Muscle of arm (tissue), 1 donor: ENCODE measurements at regions not wholly inside any gene's neighbourhood (a gene's known extent, or its start where the extent isn't known, plus 50 kb on each side); places are given as distances from the start of the nearest gene placed in this dataset.
"Not testable (repeated sequence)": the region's sequence is repeated elsewhere in the genome, so short reads cannot be mapped to it uniquely, and the experiment has no call there.

Experiments
- DNase-seq: peaks from one replicate; pipeline ENCODE4 v3.0.0-alpha.2; 2013

- DNase-seq = not testable (repeated sequence)
Observed at GRCh38 chr9:87049929-87050608, 102.8 kb upstream of the GAS1 start.

- no peak for DNase-seq
Observed at GRCh38 chr9:87054999-87055686, 107.8 kb upstream of the GAS1 start.

- no peak for DNase-seq
Observed at GRCh38 chr9:87059772-87060171, 112.5 kb upstream of the GAS1 start.

DNA sequence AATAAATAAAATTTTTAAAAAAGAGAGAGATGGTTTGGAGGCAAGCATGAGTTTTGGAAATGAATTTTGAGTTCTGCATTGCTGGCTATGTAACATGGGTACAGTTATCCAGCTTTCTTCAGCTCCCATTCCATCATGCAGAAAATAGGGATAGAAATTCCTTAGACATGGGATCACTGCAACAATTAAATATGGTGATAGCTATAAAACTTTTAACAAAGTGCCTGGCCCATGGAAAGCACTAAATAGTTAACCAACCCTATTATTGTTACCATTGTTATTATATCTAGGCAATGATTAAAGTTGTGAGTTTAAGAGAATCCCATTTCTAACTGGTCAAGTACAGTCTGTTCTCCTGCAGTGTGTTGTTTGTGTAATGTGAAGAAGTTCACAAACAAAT is 115.4 kb upstream of the GAS1 start:
- DNase-seq = no peak

GRCh38 chr9:87063246-87063645 is 115.9 kb upstream of the GAS1 start:
- DNase-seq = no peak

DNA sequence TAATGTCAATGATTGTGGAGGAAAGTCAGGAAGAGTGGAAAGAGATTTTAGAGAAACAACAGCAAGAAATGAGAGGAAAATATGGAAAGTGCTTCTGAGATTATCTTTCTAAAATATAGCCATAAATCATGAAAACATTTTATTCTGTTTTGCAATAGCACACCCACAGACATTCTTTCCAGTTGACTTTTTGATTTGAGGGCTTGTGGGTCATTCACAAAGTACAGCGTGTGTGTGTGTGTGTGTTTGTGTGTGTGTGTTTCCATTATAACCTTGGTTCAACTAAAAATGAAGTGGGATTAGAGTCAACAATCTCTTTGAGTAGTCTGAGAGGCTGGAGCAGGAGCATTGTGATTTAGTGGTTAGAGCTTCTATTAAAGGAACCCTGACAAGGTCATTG is 116.6 kb upstream of the GAS1 start:
- no peak for DNase-seq

DNA sequence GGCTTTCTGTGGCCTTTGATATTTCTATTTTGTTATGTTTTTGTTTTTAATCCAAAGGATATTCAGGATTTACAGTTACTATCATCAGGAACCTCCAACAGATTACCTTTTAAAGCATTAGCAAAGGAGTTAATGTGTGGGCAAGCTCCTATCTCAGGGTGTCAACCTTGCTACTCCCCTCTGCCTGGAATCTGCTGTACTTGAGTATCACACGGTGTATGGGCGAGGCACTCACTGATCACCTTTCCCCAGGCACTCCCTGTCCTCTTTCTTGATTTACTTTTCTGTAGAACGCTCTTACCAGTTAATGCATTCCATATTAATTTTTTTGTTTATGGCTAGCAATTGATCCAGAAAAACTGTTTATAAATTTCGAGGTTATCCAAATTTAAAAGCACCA is 117.0 kb upstream of the GAS1 start:
- DNase-seq = no peak

- DNase-seq = no peak
Observed at GRCh38 chr9:87065981-87066380, 118.7 kb upstream of the GAS1 start.

DNA sequence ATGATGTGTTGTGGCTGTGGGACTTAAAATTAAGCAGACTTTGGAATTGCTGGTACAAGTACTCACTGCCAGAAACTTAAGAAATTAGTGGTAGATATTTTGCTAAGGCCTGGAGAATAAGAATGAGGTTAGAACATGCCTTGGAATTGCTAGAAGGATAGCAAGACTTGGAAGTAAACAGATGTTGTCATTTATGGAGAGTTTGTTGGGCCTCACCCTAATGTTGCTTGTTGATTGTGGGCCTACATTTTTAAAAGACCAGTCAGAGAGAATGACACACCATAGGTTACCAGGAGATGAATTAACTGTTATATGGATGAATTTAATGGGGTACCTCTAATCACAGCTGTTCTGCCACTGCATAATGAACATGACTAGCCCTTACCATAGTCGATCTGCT is 120.1 kb upstream of the GAS1 start:
- DNase-seq = no peak

- no peak for DNase-seq
Observed at GRCh38 chr9:87068177-87068840, 121.0 kb upstream of the GAS1 start.

GRCh38 chr9:87069690-87070089 is 122.4 kb upstream of the GAS1 start:
- no peak for DNase-seq

- DNase-seq = no peak
Observed at GRCh38 chr9:87070336-87070735, 123.0 kb upstream of the GAS1 start.

GRCh38 chr9:87071473-87071872 is 124.2 kb upstream of the GAS1 start:
- no peak for DNase-seq

- no peak for DNase-seq
Observed at GRCh38 chr9:87073692-87074091, 126.4 kb upstream of the GAS1 start.

- no peak for DNase-seq
Observed at GRCh38 chr9:87075537-87075936, 128.2 kb upstream of the GAS1 start.

- no peak for DNase-seq
Observed at GRCh38 chr9:87076825-87077224, 129.5 kb upstream of the GAS1 start.

GRCh38 chr9:87077986-87078385 is 130.7 kb upstream of the GAS1 start:
- DNase-seq = no peak

DNA sequence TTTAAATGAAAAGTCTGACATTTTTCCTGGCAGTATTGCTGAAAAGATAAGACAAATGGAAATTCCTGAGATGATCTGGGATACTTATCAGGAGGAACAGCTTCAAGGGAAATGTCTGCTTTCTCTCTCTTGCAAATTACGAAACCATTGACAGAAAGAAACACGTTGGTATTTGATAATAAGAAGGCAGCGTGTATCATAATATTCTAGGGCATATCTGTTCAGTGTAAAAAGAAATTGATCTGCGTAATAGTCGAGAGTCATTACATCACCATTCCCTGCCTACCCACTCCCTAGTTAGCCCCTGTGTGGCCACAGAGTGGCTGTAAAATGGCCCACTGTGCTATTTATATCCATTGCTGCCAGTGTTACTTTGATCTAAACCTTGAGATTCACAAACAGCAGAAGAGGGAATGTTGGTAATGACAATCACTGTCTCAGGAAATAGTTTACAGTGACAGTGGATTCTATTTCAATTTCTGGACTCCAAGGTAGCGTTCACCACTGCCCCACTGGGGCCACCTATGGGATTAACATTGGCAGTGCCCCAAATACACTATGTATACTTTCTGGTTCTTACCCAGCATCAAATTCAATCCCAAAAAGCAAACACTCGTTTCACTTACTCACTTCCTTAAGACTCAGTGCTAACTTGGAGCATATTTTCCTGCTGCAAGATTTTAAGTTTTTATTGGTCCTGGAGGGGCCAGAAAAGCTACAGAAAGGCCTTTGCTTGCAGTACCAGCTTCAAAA is 133.4 kb upstream of the GAS1 start:
- no peak for DNase-seq

GRCh38 chr9:87081503-87081902 is 134.2 kb upstream of the GAS1 start:
- DNase-seq = no peak

DNA sequence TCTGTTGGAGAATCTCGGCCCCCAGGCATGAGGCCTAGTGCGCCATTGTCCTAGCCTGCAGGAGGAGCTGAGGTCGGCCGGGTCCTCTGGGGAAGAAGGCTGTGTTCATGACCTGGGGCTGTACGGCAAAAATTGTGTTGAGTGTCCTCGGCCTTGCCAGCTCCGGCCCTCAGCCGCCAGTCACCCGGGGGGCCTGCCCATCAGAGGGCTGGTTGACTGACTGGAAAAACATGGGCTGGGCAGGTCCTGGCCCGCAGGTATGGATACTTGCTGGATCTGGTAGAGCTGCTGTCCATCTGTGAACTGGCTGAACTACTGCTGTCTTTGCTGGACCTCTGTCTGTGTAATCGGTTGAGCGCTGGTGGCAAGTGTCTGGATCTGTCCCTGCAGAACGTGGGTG is 136.7 kb upstream of the GAS1 start:
- DNase-seq = no peak

DNA sequence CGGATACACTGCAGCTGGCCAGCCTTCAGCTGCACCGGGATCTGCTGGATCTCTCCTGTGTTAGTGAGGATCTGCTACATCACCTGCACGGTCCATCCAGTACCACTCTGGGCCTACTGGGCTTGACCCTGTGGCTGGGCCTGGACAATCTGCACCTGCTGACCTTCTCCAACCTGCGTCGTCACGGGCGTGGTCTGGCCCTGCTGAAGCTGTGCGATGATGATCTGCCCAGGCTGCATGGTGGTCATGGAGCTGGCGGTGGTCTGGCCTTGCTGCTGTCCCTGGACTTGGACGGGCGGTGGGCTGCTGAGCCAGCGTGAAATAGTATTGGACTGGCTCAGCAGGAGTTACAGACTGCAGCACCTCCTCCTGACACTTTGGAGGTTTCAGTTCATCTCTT is 137.1 kb upstream of the GAS1 start:
- DNase-seq = no peak

GRCh38 chr9:87085073-87085472 is 137.8 kb upstream of the GAS1 start:
- no peak for DNase-seq

DNA sequence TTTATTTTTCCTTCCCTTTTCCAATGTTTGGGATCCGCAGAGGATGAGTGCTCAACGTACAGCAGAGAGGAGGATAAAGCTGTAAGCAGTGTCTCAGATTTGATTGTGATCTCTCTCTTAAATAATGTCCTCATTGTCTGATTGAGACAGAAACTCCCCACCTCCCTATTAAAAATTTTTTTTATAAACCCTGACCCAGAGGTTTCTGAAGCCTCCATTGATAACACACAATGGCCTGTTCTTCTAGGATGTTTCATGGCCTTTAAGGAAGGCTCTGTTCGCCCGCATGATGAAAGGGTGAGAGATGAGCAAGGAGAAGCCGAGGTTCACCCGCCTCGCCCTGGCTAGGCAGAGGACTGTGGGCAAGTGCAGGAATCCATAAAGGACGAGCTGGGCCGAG is 138.2 kb upstream of the GAS1 start:
- DNase-seq = no peak
